DND-41 (cell line): ENCODE measurements at regions not wholly inside any gene's neighbourhood (a gene's known extent, or its start where the extent isn't known, plus 50 kb on each side); places are given as distances from the start of the nearest gene placed in this dataset.

Source experiments
- EZH2 ChIP-seq: IDR thresholded peaks from 3 replicates; pipeline ENCODE4 v1.6.1; 2012; ENCODE audit warnings: borderline replicate concordance, low read depth, mild to moderate bottlenecking, moderate library complexity, low read length, inconsistent platforms; ENCODE audit not compliant: severe bottlenecking
- TF ChIP-seq, protein P1 (sequence below): IDR thresholded peaks from 2 replicates; pipeline ENCODE4 v1.5.1; 2012; ENCODE audit warnings: borderline replicate concordance, low read length, moderate library complexity, mild to moderate bottlenecking; ENCODE audit not compliant: poor library complexity, severe bottlenecking; ENCODE audit errors: extremely low read depth

- TF ChIP-seq, protein P1, sequence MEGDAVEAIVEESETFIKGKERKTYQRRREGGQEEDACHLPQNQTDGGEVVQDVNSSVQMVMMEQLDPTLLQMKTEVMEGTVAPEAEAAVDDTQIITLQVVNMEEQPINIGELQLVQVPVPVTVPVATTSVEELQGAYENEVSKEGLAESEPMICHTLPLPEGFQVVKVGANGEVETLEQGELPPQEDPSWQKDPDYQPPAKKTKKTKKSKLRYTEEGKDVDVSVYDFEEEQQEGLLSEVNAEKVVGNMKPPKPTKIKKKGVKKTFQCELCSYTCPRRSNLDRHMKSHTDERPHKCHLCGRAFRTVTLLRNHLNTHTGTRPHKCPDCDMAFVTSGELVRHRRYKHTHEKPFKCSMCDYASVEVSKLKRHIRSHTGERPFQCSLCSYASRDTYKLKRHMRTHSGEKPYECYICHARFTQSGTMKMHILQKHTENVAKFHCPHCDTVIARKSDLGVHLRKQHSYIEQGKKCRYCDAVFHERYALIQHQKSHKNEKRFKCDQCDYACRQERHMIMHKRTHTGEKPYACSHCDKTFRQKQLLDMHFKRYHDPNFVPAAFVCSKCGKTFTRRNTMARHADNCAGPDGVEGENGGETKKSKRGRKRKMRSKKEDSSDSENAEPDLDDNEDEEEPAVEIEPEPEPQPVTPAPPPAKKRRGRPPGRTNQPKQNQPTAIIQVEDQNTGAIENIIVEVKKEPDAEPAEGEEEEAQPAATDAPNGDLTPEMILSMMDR = no peak
- no peak for TF ChIP-seq EZH2
Observed at GRCh38 chr2:133991606-133992168, 262.2 kb upstream of the MGAT5 start.
